Kidney capillary endothelial cell (primary cell): ENCODE measurements at regions not wholly inside any gene's neighbourhood (a gene's known extent, or its start where the extent isn't known, plus 50 kb on each side); places are given as distances from the start of the nearest gene placed in this dataset.

Source experiments
- DNase-seq: peaks from one replicate; pipeline ENCODE4 v3.0.0-alpha.2; 2018; ENCODE audit warnings: low spot score

GRCh38 chr15:96672629-96673028, 342.1 kb downstream of the NR2F2 start:
- no peak for DNase-seq

- DNase-seq = no peak
Measured at GRCh38 chr15:96678386-96678785, 347.9 kb downstream of the NR2F2 start.

- DNase-seq = no peak
Measured at GRCh38 chr15:96687388-96688107, 357.0 kb downstream of the NR2F2 start.

GRCh38 chr15:96690733-96691132, 360.2 kb downstream of the NR2F2 start:
- DNase-seq = no peak

- DNase-seq = no peak
Measured at GRCh38 chr15:96692826-96693225, 362.3 kb downstream of the NR2F2 start.

GRCh38 chr15:96693515-96693914, 363.0 kb downstream of the NR2F2 start:
- DNase-seq = no peak

- no peak for DNase-seq
Measured at GRCh38 chr15:96693990-96694517, 363.6 kb downstream of the NR2F2 start.

GRCh38 chr15:96695426-96695825, 364.9 kb downstream of the NR2F2 start:
- no peak for DNase-seq

- no peak for DNase-seq
Measured at GRCh38 chr15:96699871-96700401, 369.4 kb downstream of the NR2F2 start.

- DNase-seq = no peak
Measured at GRCh38 chr15:96700555-96700954, 370.1 kb downstream of the NR2F2 start.

GRCh38 chr15:96701443-96701842, 370.9 kb downstream of the NR2F2 start:
- DNase-seq = no peak

- no peak for DNase-seq
Measured at GRCh38 chr15:96701877-96702276, 371.4 kb downstream of the NR2F2 start.

GRCh38 chr15:96702589-96702988, 372.1 kb downstream of the NR2F2 start:
- DNase-seq = no peak

- no peak for DNase-seq
Measured at GRCh38 chr15:96703091-96703490, 372.6 kb downstream of the NR2F2 start.

- DNase-seq = no peak
Measured at GRCh38 chr15:96703794-96704550, 373.5 kb downstream of the NR2F2 start.

GRCh38 chr15:96716075-96716474, 385.6 kb downstream of the NR2F2 start:
- DNase-seq = no peak

GRCh38 chr15:96716478-96716877, 386.0 kb downstream of the NR2F2 start:
- no peak for DNase-seq

- DNase-seq = no peak
Measured at GRCh38 chr15:96720251-96720650, 389.8 kb downstream of the NR2F2 start.

GRCh38 chr15:96720656-96721055, 390.2 kb downstream of the NR2F2 start:
- no peak for DNase-seq

- DNase-seq = no peak
Measured at GRCh38 chr15:96728591-96728990, 398.1 kb downstream of the NR2F2 start.

- no peak for DNase-seq
Measured at GRCh38 chr15:96732704-96733103, 402.2 kb downstream of the NR2F2 start.

- DNase-seq = no peak
Measured at GRCh38 chr15:96733721-96734120, 403.2 kb downstream of the NR2F2 start.

- DNase-seq = no peak
Measured at GRCh38 chr15:96735632-96736240, 405.2 kb downstream of the NR2F2 start.
